SKM-1 (cell line): ENCODE measurements at regions not wholly inside any gene's neighbourhood (a gene's known extent, or its start where the extent isn't known, plus 50 kb on each side); places are given as distances from the start of the nearest gene placed in this dataset.

Source experiments
- DNase-seq: peaks from one replicate; lab custom pipeline; 2025; ENCODE audit not compliant: unreplicated experiment; lab: John Stamatoyannopoulos, UW

DNA sequence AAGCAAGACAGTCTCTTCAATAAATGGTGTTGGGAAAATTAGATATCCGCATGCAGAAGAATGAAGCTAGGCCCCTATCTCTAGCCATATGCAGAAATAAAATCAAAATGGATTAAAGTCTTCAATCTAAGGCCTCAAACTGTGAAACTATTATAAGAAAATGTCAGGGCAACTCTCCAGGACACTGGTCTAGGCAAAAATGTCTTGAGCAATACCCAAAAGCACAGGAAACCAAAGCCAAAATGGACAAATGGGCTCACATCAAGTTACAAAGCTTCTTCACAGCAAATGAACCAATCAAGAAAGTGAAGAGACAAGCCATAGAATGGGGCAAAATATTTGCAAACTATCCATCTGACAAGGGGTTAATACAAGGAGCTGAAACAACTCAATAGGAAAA lies 338.8 kb downstream of the NNT start:
- no peak for DNase-seq

- no peak for DNase-seq
Measured at GRCh38 chr5:43940562-43940961, 337.6 kb downstream of the NNT start.

DNA sequence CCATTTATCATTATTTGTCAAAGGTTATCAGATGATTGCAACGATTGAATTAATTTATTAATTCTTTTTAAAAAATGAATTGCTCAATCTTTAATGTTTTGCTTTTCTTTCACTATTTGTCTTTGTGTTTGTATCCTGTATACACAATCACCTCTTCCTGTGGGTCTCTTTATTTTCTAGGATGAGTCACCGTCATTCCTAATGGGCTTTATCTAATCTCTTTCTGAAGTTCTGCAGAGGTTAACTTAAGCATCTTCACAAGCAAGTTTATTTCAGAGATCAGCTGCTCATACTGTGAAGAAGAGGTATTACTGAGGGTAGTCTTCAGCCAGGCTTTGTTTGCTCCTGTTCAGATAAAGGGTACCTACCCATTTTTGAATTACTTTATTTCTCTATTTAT lies 323.9 kb downstream of the NNT start:
- no peak for DNase-seq

DNA sequence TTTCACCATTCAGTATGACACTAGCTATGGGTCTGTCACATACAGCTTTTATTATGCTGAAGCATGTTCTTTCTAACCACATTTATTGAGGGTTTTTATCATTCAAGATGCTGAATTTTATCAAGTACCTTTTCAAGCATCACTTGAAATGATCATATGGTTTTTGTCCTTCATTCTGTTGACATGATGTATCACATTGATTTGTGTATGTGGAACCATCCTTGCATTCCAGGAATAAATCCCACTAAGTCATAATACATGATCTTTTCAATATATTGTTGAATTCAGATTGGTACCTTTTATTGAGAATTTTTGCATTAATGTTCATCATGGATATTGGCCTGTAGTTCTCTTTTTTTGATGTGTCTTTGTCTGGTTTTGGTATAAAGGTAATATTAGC lies 317.4 kb downstream of the NNT start:
- DNase-seq, result no peak

DNA sequence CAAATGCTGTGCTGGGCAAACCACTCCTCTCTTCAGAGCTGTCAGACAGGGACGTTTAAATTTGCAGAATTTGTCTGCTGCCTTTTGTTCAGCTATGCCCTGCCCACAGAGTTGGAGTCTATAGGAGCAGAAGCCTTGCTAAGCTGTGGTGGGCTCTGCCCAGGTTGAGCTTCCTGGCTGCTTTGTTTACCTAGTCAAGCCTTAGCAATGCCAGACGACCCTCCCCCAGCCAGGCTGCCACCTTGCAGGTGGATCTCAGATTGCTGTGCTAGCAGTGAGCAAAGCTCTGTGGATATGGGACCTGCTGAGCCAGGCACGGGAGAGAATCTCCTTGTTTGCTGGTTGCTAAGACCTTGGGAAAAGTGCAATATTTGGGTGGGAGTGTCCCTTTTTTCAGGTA lies 314.9 kb downstream of the NNT start:
- DNase-seq, result no peak

- DNase-seq, result no peak
Measured at GRCh38 chr5:43903129-43903528, 300.1 kb downstream of the NNT start.

GRCh38 chr5:43900974-43901373 lies 298.0 kb downstream of the NNT start:
- no peak for DNase-seq

DNA sequence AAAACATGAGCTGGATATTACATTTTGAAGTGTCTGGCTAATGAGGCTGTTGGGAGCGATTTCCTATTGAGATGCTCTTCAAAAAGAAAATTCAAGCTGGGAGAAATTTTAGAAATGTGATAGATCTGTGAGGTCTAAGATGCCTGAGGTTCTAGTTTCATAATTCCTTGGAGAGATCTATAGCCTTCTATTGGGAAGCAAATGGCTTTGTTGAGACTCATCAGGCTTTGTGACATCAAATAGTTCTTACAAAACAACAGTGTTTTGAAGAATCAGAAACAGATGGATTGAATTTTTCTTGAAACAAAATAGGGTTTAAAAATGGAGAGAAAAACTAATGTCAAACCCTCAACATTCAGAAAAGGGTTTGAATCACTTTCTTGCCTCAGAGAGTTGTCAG lies 292.9 kb downstream of the NNT start:
- DNase-seq, result no peak

DNA sequence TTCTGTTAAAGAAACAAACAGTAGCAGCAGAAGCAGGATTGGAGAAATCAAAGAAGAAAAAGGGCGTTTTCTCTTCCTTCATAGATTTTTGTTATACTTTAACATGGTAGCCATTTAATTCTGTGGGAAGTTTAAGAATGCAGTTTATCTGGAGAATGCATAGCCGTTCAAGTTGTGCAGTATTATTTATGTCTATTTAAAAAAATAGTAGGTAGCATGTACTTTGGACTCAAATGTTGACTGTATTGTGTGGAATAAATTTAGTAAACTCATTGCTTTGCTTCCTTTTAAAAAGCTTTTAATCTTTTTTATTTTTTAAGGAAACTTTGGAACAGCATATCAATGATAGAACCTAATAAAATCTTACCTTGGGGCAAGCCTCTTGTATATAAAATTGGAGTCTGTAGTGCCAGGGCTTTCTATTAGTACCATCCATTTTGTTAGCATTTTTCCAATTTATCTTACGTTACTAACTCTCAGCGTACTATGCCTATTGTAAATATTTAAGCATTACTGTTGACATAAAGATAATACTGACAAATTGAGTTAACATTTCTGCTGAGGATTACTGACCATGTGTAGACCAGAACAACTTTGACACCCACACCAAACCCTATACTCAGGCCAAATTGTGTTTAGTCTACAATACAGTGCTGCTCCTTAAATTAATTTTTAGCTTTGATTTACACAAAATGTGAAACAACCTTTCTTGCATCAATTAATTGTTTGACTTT lies 291.1 kb downstream of the NNT start:
- DNase-seq, result no peak

GRCh38 chr5:43891112-43891511 lies 288.1 kb downstream of the NNT start:
- DNase-seq, result no peak

GRCh38 chr5:43889233-43889632 lies 286.3 kb downstream of the NNT start:
- DNase-seq, result no peak

DNA sequence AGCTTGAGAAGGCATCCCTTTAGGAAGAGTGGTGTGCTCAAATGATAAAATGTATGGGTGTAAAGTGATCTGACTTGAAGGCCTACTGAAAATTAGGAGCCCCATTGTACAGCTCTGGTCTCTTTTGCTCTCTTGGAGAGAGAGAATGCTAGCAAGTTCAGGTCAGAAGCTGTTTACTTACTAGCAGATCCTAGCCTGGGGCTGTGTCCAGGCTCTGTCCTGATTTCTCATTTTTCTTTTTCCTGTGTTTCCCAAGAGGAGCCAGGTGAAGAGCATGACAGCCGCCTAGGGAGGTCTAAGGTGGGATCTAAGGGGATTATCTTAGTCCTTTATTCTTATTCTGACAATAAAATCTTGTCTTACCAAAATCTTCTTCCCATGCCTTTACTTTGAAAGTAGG lies 272.8 kb downstream of the NNT start:
- DNase-seq, result no peak

- no peak for DNase-seq
Measured at GRCh38 chr5:43874772-43875171, 271.8 kb downstream of the NNT start.

- DNase-seq, result no peak
Measured at GRCh38 chr5:43873791-43874190, 270.8 kb downstream of the NNT start.

GRCh38 chr5:43859309-43859708 lies 256.3 kb downstream of the NNT start:
- DNase-seq, result no peak

DNA sequence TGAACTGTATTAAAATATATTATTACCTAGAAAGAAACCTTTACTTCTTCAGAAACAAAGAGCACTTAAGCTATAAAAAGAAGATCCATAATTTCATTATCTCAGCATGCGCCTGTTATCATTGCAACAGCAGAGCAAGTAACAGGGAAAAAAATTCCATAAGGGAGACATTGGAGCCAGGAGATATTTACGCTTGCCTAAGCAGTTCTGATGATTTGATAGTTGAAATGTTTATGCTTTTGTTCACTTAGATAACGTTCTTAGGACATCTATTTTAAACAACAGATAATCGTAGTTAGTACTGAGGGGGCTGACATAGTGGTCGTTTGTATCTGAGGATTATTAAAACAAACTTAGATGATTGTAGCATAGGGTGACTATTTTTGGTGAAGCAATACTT lies 252.5 kb downstream of the NNT start:
- DNase-seq, result no peak

DNA sequence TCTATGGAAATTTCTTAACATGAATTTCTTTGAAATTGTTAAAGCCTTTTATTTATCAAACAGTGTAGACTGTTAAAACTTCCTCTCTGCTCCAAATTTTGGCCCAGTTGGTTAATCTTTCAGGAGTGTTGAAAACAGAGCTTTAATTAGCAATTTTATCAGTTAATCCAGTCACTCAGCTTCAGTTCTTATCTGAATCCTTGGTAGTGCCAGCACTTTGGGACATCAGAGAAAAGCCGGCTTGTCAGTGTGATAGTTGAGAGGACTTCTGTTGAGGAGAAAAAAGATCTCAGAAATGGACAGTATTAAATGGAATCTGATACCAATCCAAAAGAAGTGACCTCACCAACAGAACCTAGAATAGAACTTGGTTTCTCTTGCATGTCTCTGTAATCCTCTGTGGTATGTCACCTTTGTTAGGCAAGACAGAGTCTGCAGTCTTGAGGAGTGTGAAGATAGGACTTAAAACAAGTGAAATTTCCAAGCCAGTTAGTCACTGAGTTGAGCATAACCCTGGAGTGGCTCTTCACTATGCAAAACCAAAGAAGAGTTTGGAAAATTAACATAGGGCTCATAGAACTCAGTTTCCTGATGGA lies 251.8 kb downstream of the NNT start:
- no peak for DNase-seq

GRCh38 chr5:43852279-43852678 lies 249.3 kb downstream of the NNT start:
- no peak for DNase-seq

DNA sequence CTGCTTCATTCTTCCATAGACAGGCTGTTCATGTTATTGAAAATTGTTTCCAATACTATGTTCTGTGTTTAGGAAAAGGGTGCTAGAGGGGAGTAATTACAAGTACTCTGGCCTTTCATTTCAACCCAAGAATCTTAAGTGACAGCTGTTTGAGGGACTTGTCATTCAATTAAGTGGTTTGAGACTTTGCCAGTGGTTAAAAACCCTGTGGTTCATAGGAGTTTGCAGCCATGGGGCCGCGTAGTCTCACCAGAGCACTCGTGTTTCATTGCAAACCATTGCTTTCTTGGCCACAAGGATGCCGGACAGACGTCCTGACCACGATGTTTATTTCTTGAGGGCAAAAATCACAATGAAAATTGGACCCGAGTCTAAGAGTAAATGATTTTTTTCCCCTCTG lies 248.8 kb downstream of the NNT start:
- no peak for DNase-seq

DNA sequence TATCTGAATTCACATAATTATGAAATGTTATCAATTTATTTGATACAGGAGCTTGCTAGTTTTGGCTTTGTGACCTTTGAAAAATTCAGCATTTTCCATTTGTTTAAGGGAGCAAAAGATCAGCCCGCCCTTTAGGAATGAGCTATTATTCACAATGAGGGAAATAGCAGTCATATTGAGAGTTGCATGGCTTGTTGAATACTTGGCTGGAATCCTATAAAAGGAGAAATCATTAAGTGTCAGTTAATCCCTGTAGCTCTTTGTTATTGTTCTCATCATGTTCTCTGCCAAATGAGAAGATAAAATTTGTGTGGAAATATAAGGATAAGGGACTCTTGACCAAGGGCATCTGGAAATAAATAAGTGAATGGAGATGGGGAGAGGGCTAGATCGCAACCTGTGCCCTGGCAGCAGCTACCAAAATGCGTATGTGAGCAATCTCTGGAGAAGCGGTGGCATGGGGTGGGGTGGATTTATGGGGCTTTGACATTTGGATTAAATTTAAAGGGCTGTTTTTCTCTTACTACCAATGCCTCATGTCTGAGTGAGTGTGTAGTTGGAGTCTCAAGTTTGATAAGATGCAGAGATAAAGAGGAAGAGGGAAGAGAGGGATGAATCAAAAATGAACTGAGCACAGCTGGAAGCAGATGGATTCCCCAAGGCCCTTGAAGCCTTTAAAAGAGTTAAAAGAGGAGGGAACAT lies 237.6 kb downstream of the NNT start:
- no peak for DNase-seq

DNA sequence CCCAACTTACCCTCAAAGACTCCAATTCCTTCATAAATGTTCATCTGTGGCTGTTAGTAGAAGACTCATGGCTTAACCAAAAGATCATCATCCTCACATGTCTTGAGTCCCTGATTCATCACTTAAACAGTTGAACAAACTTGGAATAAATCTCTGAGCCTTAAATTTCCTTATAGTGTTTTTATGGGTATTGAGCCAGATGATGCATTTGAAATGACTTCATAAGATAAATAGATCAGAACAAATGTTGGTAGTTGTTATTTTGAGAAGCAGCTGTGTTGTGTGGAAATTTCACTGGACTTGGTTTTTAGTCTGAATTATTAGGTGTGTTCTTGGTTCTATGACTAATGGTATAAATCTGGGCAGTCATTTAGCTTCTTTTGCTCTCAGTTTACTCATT lies 236.2 kb downstream of the NNT start:
- DNase-seq, result no peak

DNA sequence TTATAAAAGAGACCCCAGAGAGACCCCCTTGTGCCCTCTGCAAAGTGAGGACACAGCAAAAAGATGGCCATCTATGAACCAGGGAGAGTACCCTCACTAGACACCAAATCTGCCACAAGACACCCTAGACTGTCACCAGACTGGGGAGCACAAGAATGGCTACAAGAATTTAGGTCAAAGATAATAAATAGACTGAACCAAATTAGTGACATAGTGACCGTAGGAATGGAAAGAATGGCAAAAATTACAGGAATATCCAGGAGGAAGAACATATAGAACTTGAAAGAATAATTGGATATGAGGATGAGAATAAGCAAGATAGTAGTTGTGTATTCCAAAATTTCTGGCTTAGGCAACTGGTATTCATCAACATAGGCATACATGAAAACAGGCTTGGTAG lies 235.0 kb downstream of the NNT start:
- no peak for DNase-seq

DNA sequence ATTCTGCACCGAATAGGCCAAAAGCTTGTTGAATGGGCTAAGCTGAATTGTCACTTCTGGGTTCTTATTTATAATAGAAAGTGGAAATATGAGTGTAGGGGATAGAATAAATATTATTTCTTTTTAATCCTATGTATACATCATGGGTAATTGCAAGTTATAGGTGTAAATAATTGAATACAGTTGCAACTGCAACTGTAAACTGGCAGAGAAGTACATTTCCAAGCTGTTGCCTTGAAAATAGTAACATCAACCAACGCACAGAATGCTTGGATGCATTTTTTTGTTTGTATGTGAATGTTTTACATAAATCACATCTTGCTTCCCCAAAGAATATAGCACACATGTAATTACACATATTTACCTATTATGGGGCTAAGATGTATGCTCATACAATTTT lies 234.1 kb downstream of the NNT start:
- no peak for DNase-seq
